ENCODE measurements at regions not wholly inside any gene's neighbourhood (a gene's known extent, or its start where the extent isn't known, plus 50 kb on each side); places are given as distances from the start of the nearest gene placed in this dataset.

- TF ChIP-seq EZH2 (IDR thresholded peaks at IDR 0.05; ENCODE audit: insufficient read depth, poor library complexity, severe bottlenecking) (no peak), EZH2phosphoT487 (IDR thresholded peaks at IDR 0.05; ENCODE audit: insufficient read depth, low read depth) (no peak)
These were observed 90.3 kb upstream of the EEA1 start for GRCh38 chr12:93019212-93019927.
